ENCODE measurements at regions not wholly inside any gene's neighbourhood (a gene's known extent, or its start where the extent isn't known, plus 50 kb on each side); places are given as distances from the start of the nearest gene placed in this dataset.

DNA sequence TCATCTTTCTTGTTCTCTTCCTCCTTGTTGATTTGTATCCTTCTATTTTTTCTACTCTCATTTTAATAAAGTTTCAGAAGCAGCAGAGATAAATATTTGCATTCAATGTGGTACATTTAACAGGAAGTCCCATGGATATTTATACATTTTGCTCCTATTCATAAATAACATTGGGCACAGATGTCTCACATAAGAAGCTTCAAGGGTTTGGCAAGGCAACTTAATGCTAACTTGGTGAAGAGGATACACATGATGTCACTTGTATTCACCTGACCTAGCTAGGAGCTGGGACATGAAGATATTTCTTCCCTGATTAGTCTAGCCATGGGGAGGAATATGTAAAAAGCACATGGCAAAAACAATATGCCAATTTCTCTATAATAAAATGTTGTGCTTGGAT is 65.1 kb upstream of the DUSP10 start:
- Histone ChIP-seq H3K79me2 (ENCODE audit: control insufficient read depth in 1 of 2, insufficient read depth in 2 of 2, low read length in 2 of 2) (no peaks in the 10 kb centered on the region), H3K9me3 (ENCODE audit: insufficient read depth in 2 of 2, low read depth in 1 of 2, low read length in 1 of 2) (no peaks in the 10 kb centered on the region), H3K4me2 (ENCODE audit: insufficient read depth in 1 of 2, low read depth in 2 of 2, low read length in 2 of 2) (no peak overlapping the region), H3K9ac (replicated peaks in 1 of 4; ENCODE audit: extremely low read depth in 1 of 4, low read depth in 3 of 4, low read length in 3 of 4) (no peak overlapping the region), H3K36me3 (ENCODE audit: control insufficient read depth in 2 of 4, insufficient read depth in 4 of 4, low read length in 3 of 4) (no peaks in the 10 kb centered on the region), H3K27me3 (replicated peaks in 1 of 4; ENCODE audit: control insufficient read depth in 3 of 4, extremely low read depth in 1 of 4, insufficient read depth in 3 of 4, low read length in 3 of 4) (no peaks in the 10 kb centered on the region), H4K8ac (ENCODE audit: extremely low read depth, insufficient read depth, low read length) (no peak overlapping the region), H3K23me2 (ENCODE audit: low read depth, low read length) (no peaks in the 10 kb centered on the region), H3K14ac (ENCODE audit: insufficient read length) (no peak overlapping the region), H2BK15ac (ENCODE audit: low read length) (no peak overlapping the region), H4K91ac (replicated peaks; ENCODE audit: insufficient read length, low read length) (no peak overlapping the region), H3K4me1 (replicated peaks in 1 of 4; ENCODE audit: control insufficient read depth in 3 of 4, insufficient read depth in 4 of 4, low read length in 3 of 4) (no peaks in the 10 kb centered on the region), H2AFZ (ENCODE audit: low read length) (no peak overlapping the region), H2BK120ac (replicated peaks; ENCODE audit: low read depth, low read length) (no peak overlapping the region), H3K56ac (replicated peaks; ENCODE audit: insufficient read length, low read depth, low read length) (no peak overlapping the region), H2BK20ac (ENCODE audit: low read length) (no peak overlapping the region), H2AK5ac (ENCODE audit: low read depth, low read length) (no peak overlapping the region), H3K4ac (replicated peaks; ENCODE audit: insufficient read length, low read depth, low read length) (no peak overlapping the region), H3K4me3 (ENCODE audit: extremely low read depth in 1 of 4, insufficient read depth in 2 of 4, low read depth in 3 of 4, low read length in 4 of 4) (no peak overlapping the region), H2BK5ac (ENCODE audit: low read depth, low read length) (no peak overlapping the region), H3K27ac (ENCODE audit: low read depth, low read length) (no peak overlapping the region), H4K20me1 (replicated peaks in 1 of 2; ENCODE audit: control insufficient read depth in 1 of 2, insufficient read depth in 2 of 2, low read length in 2 of 2) (no peaks in the 10 kb centered on the region), H4K5ac (ENCODE audit: insufficient read length, low read depth, low read length) (no peak overlapping the region), H3K18ac (ENCODE audit: extremely low read depth, low read length) (no peak overlapping the region), H3K23ac (ENCODE audit: insufficient read length) (no peak overlapping the region), H2BK12ac (ENCODE audit: low read depth, low read length) (no peak overlapping the region), H3K79me1 (ENCODE audit: low read depth, low read length) (no peaks in the 10 kb centered on the region)
- FAIRE-seq (no peak), DNase-seq (ENCODE audit: low read depth in 1 of 2, low spot score in 2 of 2) (no peak)
- ChIA-PET POLR2A (ENCODE audit: partially characterized antibody) (no interaction called here), CTCF (ENCODE audit: partially characterized antibody) (interaction anchor here (0.6 kb wide), 1 partner anchor 59 kb away, joined by 3 read pairs; no protein-coding TSS in a partner anchor)
- no peak for TF ChIP-seq SP4 (IDR thresholded peaks at IDR 0.05; ENCODE audit: low read length)
- TF ChIP-seq TBP (IDR thresholded peaks at IDR 0.05; ENCODE audit: low read depth, low read length) = no peak
- no peak for TF ChIP-seq SUZ12 (IDR thresholded peaks at IDR 0.05; ENCODE audit: low read length)
- TF ChIP-seq RBBP5 (IDR thresholded peaks at IDR 0.05; ENCODE audit: borderline replicate concordance, low read depth, low read length) = no peak
- no peak for TF ChIP-seq SP2 (IDR thresholded peaks at IDR 0.05; ENCODE audit: low read length)
- TF ChIP-seq, protein P1, sequence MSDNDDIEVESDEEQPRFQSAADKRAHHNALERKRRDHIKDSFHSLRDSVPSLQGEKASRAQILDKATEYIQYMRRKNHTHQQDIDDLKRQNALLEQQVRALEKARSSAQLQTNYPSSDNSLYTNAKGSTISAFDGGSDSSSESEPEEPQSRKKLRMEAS (IDR thresholded peaks at IDR 0.05) = no peak
- no peak for TF ChIP-seq JUND (IDR thresholded peaks at IDR 0.05; ENCODE audit: low read length)
- no peak for TF ChIP-seq FOSL1 (IDR thresholded peaks at IDR 0.05; ENCODE audit: insufficient read depth, low read depth, low read length)
- no peak for TF ChIP-seq MAFK (IDR thresholded peaks at IDR 0.05; ENCODE audit: low read depth, low read length)
- TF ChIP-seq TAF7 (optimal IDR thresholded peaks at IDR 0.05; ENCODE audit: borderline replicate concordance, low read depth, low read length) = no peak
- TF ChIP-seq, protein P2, sequence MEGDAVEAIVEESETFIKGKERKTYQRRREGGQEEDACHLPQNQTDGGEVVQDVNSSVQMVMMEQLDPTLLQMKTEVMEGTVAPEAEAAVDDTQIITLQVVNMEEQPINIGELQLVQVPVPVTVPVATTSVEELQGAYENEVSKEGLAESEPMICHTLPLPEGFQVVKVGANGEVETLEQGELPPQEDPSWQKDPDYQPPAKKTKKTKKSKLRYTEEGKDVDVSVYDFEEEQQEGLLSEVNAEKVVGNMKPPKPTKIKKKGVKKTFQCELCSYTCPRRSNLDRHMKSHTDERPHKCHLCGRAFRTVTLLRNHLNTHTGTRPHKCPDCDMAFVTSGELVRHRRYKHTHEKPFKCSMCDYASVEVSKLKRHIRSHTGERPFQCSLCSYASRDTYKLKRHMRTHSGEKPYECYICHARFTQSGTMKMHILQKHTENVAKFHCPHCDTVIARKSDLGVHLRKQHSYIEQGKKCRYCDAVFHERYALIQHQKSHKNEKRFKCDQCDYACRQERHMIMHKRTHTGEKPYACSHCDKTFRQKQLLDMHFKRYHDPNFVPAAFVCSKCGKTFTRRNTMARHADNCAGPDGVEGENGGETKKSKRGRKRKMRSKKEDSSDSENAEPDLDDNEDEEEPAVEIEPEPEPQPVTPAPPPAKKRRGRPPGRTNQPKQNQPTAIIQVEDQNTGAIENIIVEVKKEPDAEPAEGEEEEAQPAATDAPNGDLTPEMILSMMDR (IDR thresholded peaks at IDR 0.05; ENCODE audit: control extremely low read depth in 1 of 3, insufficient read depth in 1 of 3, low read depth in 1 of 3, low read length in 3 of 3) = no peak
- no peak for TF ChIP-seq SP1 (IDR thresholded peaks at IDR 0.05; ENCODE audit: low read depth, low read length)
- TF ChIP-seq RXRA (IDR thresholded peaks at IDR 0.05; ENCODE audit: insufficient read depth, low read depth, low read length) = no peak
- no peak for TF ChIP-seq EZH2 (IDR thresholded peaks at IDR 0.05; ENCODE audit: low read depth, low read length, severe bottlenecking)

Measured in H1 (cell line).